Activated B cell treated with CpG ODN at 0.5 μM for 24 hours (primary cell): ENCODE measurements at regions not wholly inside any gene's neighbourhood (a gene's known extent, or its start where the extent isn't known, plus 50 kb on each side); places are given as distances from the start of the nearest gene placed in this dataset.

ENCODE experiments used
- ATAC-seq: fragments of 200-7000 bp; cut with Tn5 transposase; one replicate; pipeline ENCODE4 v1.10.0; 2021; ENCODE audit warnings: low read depth, mild to moderate bottlenecking, moderate library complexity
- CTCF ChIA-PET: fragments of 350-600 bp; sonication (Branson Sonifier 250); formaldehyde crosslinking; loops from one replicate; lab custom pipeline; 2021; ENCODE audit warnings: antibody characterized with exemption; lab: Charles Lee
- POLR2A ChIA-PET: fragments of 350-600 bp; sonication (Branson Sonifier 250); formaldehyde crosslinking; loops from one replicate; lab custom pipeline; 2021; ENCODE audit warnings: antibody characterized with exemption; lab: Charles Lee
- DNase-seq: peaks from one replicate; pipeline ENCODE4 v3.0.0; 2022
- H3K27ac Mint-ChIP-seq: one replicate; pipeline ENCODE4 v1.8.0; 2020; ENCODE audit warnings: mixed read lengths
- H3K27me3 Mint-ChIP-seq: one replicate; pipeline ENCODE4 v1.8.0; 2021; ENCODE audit warnings: mixed read lengths
- H3K36me3 Mint-ChIP-seq: one replicate; pipeline ENCODE4 v1.8.0; 2021; ENCODE audit warnings: low read depth, mixed read lengths
- H3K4me1 Mint-ChIP-seq: one replicate; pipeline ENCODE4 v1.8.0; 2021; ENCODE audit warnings: mixed read lengths
- H3K4me3 Mint-ChIP-seq: one replicate; pipeline ENCODE4 v1.8.0; 2020; ENCODE audit warnings: mild to moderate bottlenecking, mixed read lengths
- H3K9me3 Mint-ChIP-seq: one replicate; pipeline ENCODE4 v1.8.0; 2020; ENCODE audit warnings: mixed read lengths
- CTCF ChIP-seq: fragments of 200-600 bp; IDR thresholded peaks from one replicate; pipeline ENCODE4 v1.8.0; 2022; ENCODE audit warnings: antibody characterized with exemption, mild to moderate bottlenecking
- intact Hi-C: fragments of 100-400 bp; cut with micrococcal nuclease; formaldehyde crosslinking; loops from one replicate; pipeline ENCODE4 v1.15.1; 2024

GRCh38 chr2:128599700-128600099, 281.0 kb upstream of the HS6ST1 start:
- Mint-ChIP-seq H3K27me3 (no peaks in the 10 kb centered on the region), H3K36me3 (no peaks in the 10 kb centered on the region), H3K4me3 (no peak overlapping the region), H3K27ac (no peak overlapping the region), H3K9me3 (no peaks in the 10 kb centered on the region), H3K4me1 (no peaks in the 10 kb centered on the region)
- TF ChIP-seq CTCF, result no peak
- DNase-seq, result no peak
- no peak for ATAC-seq
- CTCF ChIA-PET, result no interaction called here
- intact Hi-C loops, result no loop called here
- POLR2A ChIA-PET, result no interaction called here

- intact Hi-C loops, result no loop called here
- Mint-ChIP-seq H3K4me3 (no peak overlapping the region), H3K36me3 (no peaks in the 10 kb centered on the region), H3K27me3 (no peaks in the 10 kb centered on the region), H3K9me3 (no peaks in the 10 kb centered on the region), H3K4me1 (no peaks in the 10 kb centered on the region), H3K27ac (no peak overlapping the region)
- no peak for TF ChIP-seq CTCF
- ATAC-seq (no peak), DNase-seq (no peak)
- ChIA-PET POLR2A (no interaction called here), CTCF (no interaction called here)
Measured at GRCh38 chr2:128600581-128601297, 282.1 kb upstream of the HS6ST1 start.

GRCh38 chr2:128601298-128602037, 282.8 kb upstream of the HS6ST1 start:
- no peaks in the 10 kb centered on the region for H3K27me3 Mint-ChIP-seq
- TF ChIP-seq CTCF, result no peak
- ATAC-seq (no peak), DNase-seq (no peak)
- CTCF ChIA-PET, result no interaction called here
- H3K4me1 Mint-ChIP-seq, result no peaks in the 10 kb centered on the region
- intact Hi-C loops, result no loop called here
- POLR2A ChIA-PET, result no interaction called here
- no peaks in the 10 kb centered on the region for H3K9me3 Mint-ChIP-seq
- no peak overlapping the region for H3K27ac Mint-ChIP-seq
- H3K4me3 Mint-ChIP-seq, result no peak overlapping the region
- no peaks in the 10 kb centered on the region for H3K36me3 Mint-ChIP-seq

GRCh38 chr2:128602038-128602698, 283.5 kb upstream of the HS6ST1 start:
- no peak overlapping the region for H3K27ac Mint-ChIP-seq
- no peaks in the 10 kb centered on the region for H3K36me3 Mint-ChIP-seq
- CTCF ChIA-PET, result no interaction called here
- ATAC-seq (no peak), DNase-seq (peak; percentile 4)
- POLR2A ChIA-PET, result no interaction called here
- H3K9me3 Mint-ChIP-seq, result no peaks in the 10 kb centered on the region
- H3K4me3 Mint-ChIP-seq, result no peak overlapping the region
- H3K4me1 Mint-ChIP-seq, result no peaks in the 10 kb centered on the region
- no peak for TF ChIP-seq CTCF
- intact Hi-C loops, result no loop called here
- H3K27me3 Mint-ChIP-seq, result no peaks in the 10 kb centered on the region

GRCh38 chr2:128602699-128603101, 284.0 kb upstream of the HS6ST1 start:
- Mint-ChIP-seq H3K4me1 (no peaks in the 10 kb centered on the region), H3K27ac (no peak overlapping the region), H3K27me3 (no peaks in the 10 kb centered on the region), H3K4me3 (no peak overlapping the region), H3K9me3 (no peaks in the 10 kb centered on the region), H3K36me3 (no peaks in the 10 kb centered on the region)
- no peak for TF ChIP-seq CTCF
- DNase-seq (peak; percentile 5), ATAC-seq (no peak)
- intact Hi-C loops, result no loop called here
- ChIA-PET POLR2A (no interaction called here), CTCF (no interaction called here)
